Panc1 (cell line): ENCODE measurements at regions not wholly inside any gene's neighbourhood (a gene's known extent, or its start where the extent isn't known, plus 50 kb on each side); places are given as distances from the start of the nearest gene placed in this dataset.

Experiments used
- ATAC-seq: fragments of 200-7000 bp; cut with Tn5 transposase; 2 replicates; pipeline ENCODE4 v1.9.1; 2020; ENCODE audit warnings: mild to moderate bottlenecking, moderate library complexity
- BruUV-seq: library from RNA; stranded (reverse); fragments of 400-500 nt; replicated peaks from 2 replicates; lab custom pipeline; 2021; lab: Mats Ljungman, UMichigan
- CTCF ChIA-PET: fragments of 300-600 bp; sonication (Branson Sonifier 250); formaldehyde crosslinking; loops from one replicate; lab custom pipeline; 2022; ENCODE audit warnings: antibody characterized with exemption; lab: Charles Lee
- POLR2A ChIA-PET: fragments of 300-600 bp; sonication (Branson Sonifier 250); formaldehyde crosslinking; loops from one replicate; lab custom pipeline; 2022; ENCODE audit warnings: antibody characterized with exemption; lab: Charles Lee
- DNase-seq: peaks from one replicate; pipeline ENCODE4 v3.0.0-alpha.2; 2010; ENCODE audit warnings: low read depth, low spot score
- H3K27ac ChIP-seq: 2 replicates; pipeline ENCODE4 v1.5.1; 2011; ENCODE audit warnings: mild to moderate bottlenecking, low read length, inconsistent platforms
- H3K27me3 ChIP-seq: fragments of 200-500 bp; sonication (Bioruptor generic); 2 replicates; pipeline ENCODE4 v1.6.0; 2014; ENCODE audit warnings: low read length, inconsistent platforms; ENCODE audit not compliant: control insufficient read depth, insufficient read depth
- H3K36me3 ChIP-seq: fragments of 200-500 bp; sonication (Bioruptor generic); 2 replicates; pipeline ENCODE4 v1.5.1; 2014; ENCODE audit warnings: inconsistent platforms, mild to moderate bottlenecking, low read length, moderate library complexity; ENCODE audit not compliant: control insufficient read depth, insufficient read depth
- H3K4me1 ChIP-seq: 2 replicates; pipeline ENCODE4 v1.5.1; 2011; ENCODE audit warnings: inconsistent platforms, mild to moderate bottlenecking, low read length, moderate library complexity; ENCODE audit not compliant: control insufficient read depth, insufficient read depth
- H3K4me3 ChIP-seq, 2 experiments: 2 replicates each; pipeline ENCODE4 v1.5.1; 2011 to 2012; ENCODE audit warnings: low read depth in 2 of 2, low read length in 2 of 2, mild to moderate bottlenecking in 2 of 2, inconsistent platforms in 1 of 2, moderate library complexity in 1 of 2
- H3K9me3 ChIP-seq: fragments of 200-500 bp; sonication (Bioruptor generic); 2 replicates; pipeline ENCODE4 v1.5.1; 2014; ENCODE audit warnings: low read depth, mild to moderate bottlenecking, inconsistent platforms, low read length, moderate library complexity; ENCODE audit not compliant: control insufficient read depth, insufficient read depth
- CTCF ChIP-seq: fragments of 450-650 bp; IDR thresholded peaks from 2 replicates; pipeline ENCODE4 v1.5.1; 2017; ENCODE audit warnings: mild to moderate bottlenecking
- POLR2AphosphoS5 ChIP-seq: IDR thresholded peaks from 2 replicates; pipeline ENCODE4 v1.6.1; 2012; ENCODE audit warnings: mild to moderate bottlenecking, low read depth, low read length, moderate library complexity
- SIN3A ChIP-seq: IDR thresholded peaks from 2 replicates; pipeline ENCODE4 v1.6.1; 2012; ENCODE audit warnings: low read depth, mild to moderate bottlenecking, low read length, moderate library complexity, borderline replicate concordance; ENCODE audit not compliant: insufficient read depth
- TCF7L2 ChIP-seq: IDR thresholded peaks from 2 replicates; pipeline ENCODE4 v1.6.1; 2011; ENCODE audit warnings: mild to moderate bottlenecking, low read depth, low read length, inconsistent platforms
- in situ Hi-C: cut with HindIII; loops from 2 replicates; pipeline ENCODE4 v1.10.0; 2016; ENCODE audit warnings: low sequenced_read_pairs, low pct_unique_long_range_greater_than_20kb
- intact Hi-C: fragments of 100-400 bp; cut with micrococcal nuclease; formaldehyde crosslinking; loops from one replicate; pipeline ENCODE4 v1.10.0; 2022; ENCODE audit not compliant: unreplicated experiment
- TF ChIP-seq, protein P1 (sequence below), 2 experiments: IDR thresholded peaks; 2 replicates each; pipeline ENCODE4 v1.6.1; 2011 to 2012; ENCODE audit warnings: low read depth in 2 of 2, control low read depth in 1 of 2, low read length in 1 of 2, mild to moderate bottlenecking in 1 of 2, moderate library complexity in 1 of 2; ENCODE audit not compliant: insufficient read depth in 1 of 2

DNA sequence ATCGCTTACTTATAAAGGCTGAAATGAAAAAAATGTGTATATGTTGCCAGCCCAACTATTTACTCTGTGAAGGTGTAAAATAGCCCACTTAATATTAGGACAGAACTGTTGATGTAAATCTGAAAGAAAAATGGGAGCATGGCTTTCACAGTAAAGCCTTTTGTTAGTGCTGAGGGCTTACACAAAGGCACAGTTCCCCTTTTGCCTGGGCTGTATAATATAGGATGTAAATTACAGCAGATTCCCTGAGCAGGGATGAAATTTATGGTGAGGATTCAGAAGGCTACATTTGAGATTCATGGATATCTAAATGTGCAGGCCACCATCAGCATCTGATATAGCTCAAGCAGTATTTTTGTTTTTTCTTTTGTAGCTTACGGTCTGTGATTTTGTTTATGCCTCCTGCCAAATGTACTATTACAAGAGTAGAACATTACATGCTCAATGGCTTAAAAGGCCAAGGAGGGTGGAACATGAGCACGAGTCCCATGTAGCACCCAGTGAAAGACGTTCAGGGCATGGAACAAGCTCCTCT, 109.1 kb upstream of the ATP10A start:
- no TSS peak for BruUV-seq
- in situ Hi-C loops: no loop called here
- POLR2A ChIA-PET: no interaction called here

GRCh38 chr15:25971053-25971452, 107.9 kb upstream of the ATP10A start:
- in situ Hi-C loops (no loop called here), intact Hi-C loops (no loop called here)
- Histone ChIP-seq H3K9me3 (no peaks in the 10 kb centered on the region), H3K4me1 (no peaks in the 10 kb centered on the region), H3K36me3 (no peaks in the 10 kb centered on the region), H3K27ac (no peak overlapping the region), H3K27me3 (no peaks in the 10 kb centered on the region), H3K4me3 (no peak overlapping the region)
- TF ChIP-seq SIN3A (no peak), TCF7L2 (no peak), CTCF (no peak), POLR2AphosphoS5 (no peak)
- TF ChIP-seq, protein P1, sequence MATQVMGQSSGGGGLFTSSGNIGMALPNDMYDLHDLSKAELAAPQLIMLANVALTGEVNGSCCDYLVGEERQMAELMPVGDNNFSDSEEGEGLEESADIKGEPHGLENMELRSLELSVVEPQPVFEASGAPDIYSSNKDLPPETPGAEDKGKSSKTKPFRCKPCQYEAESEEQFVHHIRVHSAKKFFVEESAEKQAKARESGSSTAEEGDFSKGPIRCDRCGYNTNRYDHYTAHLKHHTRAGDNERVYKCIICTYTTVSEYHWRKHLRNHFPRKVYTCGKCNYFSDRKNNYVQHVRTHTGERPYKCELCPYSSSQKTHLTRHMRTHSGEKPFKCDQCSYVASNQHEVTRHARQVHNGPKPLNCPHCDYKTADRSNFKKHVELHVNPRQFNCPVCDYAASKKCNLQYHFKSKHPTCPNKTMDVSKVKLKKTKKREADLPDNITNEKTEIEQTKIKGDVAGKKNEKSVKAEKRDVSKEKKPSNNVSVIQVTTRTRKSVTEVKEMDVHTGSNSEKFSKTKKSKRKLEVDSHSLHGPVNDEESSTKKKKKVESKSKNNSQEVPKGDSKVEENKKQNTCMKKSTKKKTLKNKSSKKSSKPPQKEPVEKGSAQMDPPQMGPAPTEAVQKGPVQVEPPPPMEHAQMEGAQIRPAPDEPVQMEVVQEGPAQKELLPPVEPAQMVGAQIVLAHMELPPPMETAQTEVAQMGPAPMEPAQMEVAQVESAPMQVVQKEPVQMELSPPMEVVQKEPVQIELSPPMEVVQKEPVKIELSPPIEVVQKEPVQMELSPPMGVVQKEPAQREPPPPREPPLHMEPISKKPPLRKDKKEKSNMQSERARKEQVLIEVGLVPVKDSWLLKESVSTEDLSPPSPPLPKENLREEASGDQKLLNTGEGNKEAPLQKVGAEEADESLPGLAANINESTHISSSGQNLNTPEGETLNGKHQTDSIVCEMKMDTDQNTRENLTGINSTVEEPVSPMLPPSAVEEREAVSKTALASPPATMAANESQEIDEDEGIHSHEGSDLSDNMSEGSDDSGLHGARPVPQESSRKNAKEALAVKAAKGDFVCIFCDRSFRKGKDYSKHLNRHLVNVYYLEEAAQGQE (IDR thresholded peaks at IDR 0.05; ENCODE audit: insufficient read depth in 1 of 2, low read depth in 2 of 2, low read length in 1 of 2): no peak
- ATAC-seq (no peak), DNase-seq (no peak)
- POLR2A ChIA-PET: no interaction called here
- CTCF ChIA-PET: no interaction called here
- no TSS peak for BruUV-seq

More for the DNA sequence above, 109.1 kb upstream of the ATP10A start:
- no peak overlapping the region for H3K4me3 ChIP-seq
- ATAC-seq (no peak), DNase-seq (no peak)
- no peaks in the 10 kb centered on the region for H3K36me3 ChIP-seq
- no peaks in the 10 kb centered on the region for H3K4me1 ChIP-seq
- TF ChIP-seq, protein P1 (IDR thresholded peaks at IDR 0.05; ENCODE audit: insufficient read depth in 1 of 2, low read depth in 2 of 2, low read length in 1 of 2): no peak
- TF ChIP-seq POLR2AphosphoS5 (no peak), TCF7L2 (no peak), SIN3A (no peak), CTCF (no peak)
- no peaks in the 10 kb centered on the region for H3K27me3 ChIP-seq
- intact Hi-C loops: no loop called here
- H3K9me3 ChIP-seq: no peaks in the 10 kb centered on the region
- no peak overlapping the region for H3K27ac ChIP-seq
- CTCF ChIA-PET: no interaction called here
